ENCODE measurements at regions not wholly inside any gene's neighbourhood (a gene's known extent, or its start where the extent isn't known, plus 50 kb on each side); places are given as distances from the start of the nearest gene placed in this dataset.
"Not testable (repeated sequence)": the region's sequence is repeated elsewhere in the genome, so short reads cannot be mapped to it uniquely, and the experiment has no call there.

GRCh38 chrX:140274811-140275525 lies 229.9 kb downstream of the SOX3 start:
- peak overlapping the region; percentile 51 for H3K27ac ChIP-seq

GRCh38 chrX:140273921-140274320 lies 230.9 kb downstream of the SOX3 start:
- DNase-seq: no peak
- Histone ChIP-seq H3K27me3 (no peaks in the 10 kb centered on the region), H3K36me3 (no peaks in the 10 kb centered on the region), H3K9me3 (replicated peaks) (no peaks in the 10 kb centered on the region), H3K4me3 (no peak overlapping the region), H3K27ac (no peak overlapping the region), H3K4me1 (no peaks in the 10 kb centered on the region)

More at GRCh38 chrX:140274811-140275525, 229.9 kb downstream of the SOX3 start:
- H3K36me3 ChIP-seq: no peaks in the 10 kb centered on the region
- DNase-seq: peak; percentile 19 to 47
- no peak overlapping the region for H3K4me3 ChIP-seq
- H3K27me3 ChIP-seq: no peaks in the 10 kb centered on the region
- no peaks in the 10 kb centered on the region for H3K9me3 ChIP-seq (replicated peaks)
- H3K4me1 ChIP-seq: no peaks in the 10 kb centered on the region

GRCh38 chrX:140250391-140250790 lies 254.5 kb downstream of the SOX3 start:
- no peak for DNase-seq
- Histone ChIP-seq H3K4me3 (no peak overlapping the region), H3K9me3 (replicated peaks) (no peaks in the 10 kb centered on the region), H3K36me3 (no peaks in the 10 kb centered on the region), H3K27ac (no peak overlapping the region), H3K27me3 (no peaks in the 10 kb centered on the region), H3K4me1 (no peaks in the 10 kb centered on the region)

GRCh38 chrX:140249088-140249487 lies 255.8 kb downstream of the SOX3 start:
- no peaks in the 10 kb centered on the region for H3K36me3 ChIP-seq
- DNase-seq: no peak
- H3K4me1 ChIP-seq: no peaks in the 10 kb centered on the region
- H3K4me3 ChIP-seq: no peak overlapping the region
- H3K27me3 ChIP-seq: no peaks in the 10 kb centered on the region
- H3K27ac ChIP-seq: no peak overlapping the region
- H3K9me3 ChIP-seq (replicated peaks): no peaks in the 10 kb centered on the region

GRCh38 chrX:140229191-140229590 lies 263.9 kb upstream of the CXorf66 start:
- Histone ChIP-seq H3K36me3 (no peaks in the 10 kb centered on the region), H3K27me3 (no peaks in the 10 kb centered on the region), H3K4me1 (no peaks in the 10 kb centered on the region), H3K4me3 (no peak overlapping the region), H3K9me3 (replicated peaks) (no peaks in the 10 kb centered on the region), H3K27ac (no peak overlapping the region)
- no peak for DNase-seq

- H3K27me3 ChIP-seq; H3K27ac ChIP-seq; DNase-seq; H3K9me3 ChIP-seq (replicated peaks); H3K4me1 ChIP-seq; H3K4me3 ChIP-seq; H3K36me3 ChIP-seq: not testable (repeated sequence)
Observed at GRCh38 chrX:140226037-140226436, 260.7 kb upstream of the CXorf66 start.

GRCh38 chrX:140215894-140216293 lies 250.6 kb upstream of the CXorf66 start:
- not testable (repeated sequence) for H3K27ac ChIP-seq; DNase-seq; H3K36me3 ChIP-seq; H3K27me3 ChIP-seq; H3K4me3 ChIP-seq; H3K9me3 ChIP-seq (replicated peaks); H3K4me1 ChIP-seq

- not testable (repeated sequence) for DNase-seq; H3K9me3 ChIP-seq (replicated peaks); H3K27me3 ChIP-seq; H3K4me3 ChIP-seq; H3K4me1 ChIP-seq; H3K36me3 ChIP-seq; H3K27ac ChIP-seq
Observed at GRCh38 chrX:140214518-140214917, 249.2 kb upstream of the CXorf66 start.

- no peak for DNase-seq
- Histone ChIP-seq H3K4me3 (no peak overlapping the region), H3K9me3 (replicated peaks) (no peaks in the 10 kb centered on the region), H3K36me3 (no peaks in the 10 kb centered on the region), H3K27ac (no peak overlapping the region), H3K27me3 (no peaks in the 10 kb centered on the region), H3K4me1 (no peaks in the 10 kb centered on the region)
Observed at GRCh38 chrX:140206657-140207056, 241.3 kb upstream of the CXorf66 start.

- H3K4me1 ChIP-seq: no peaks in the 10 kb centered on the region
- no peak overlapping the region for H3K4me3 ChIP-seq
- peak in 1 of 2 experiments; percentile 2 for DNase-seq
- no peaks in the 10 kb centered on the region for H3K27me3 ChIP-seq
- H3K27ac ChIP-seq: no peak overlapping the region
- H3K36me3 ChIP-seq: no peaks in the 10 kb centered on the region
- H3K9me3 ChIP-seq (replicated peaks): no peaks in the 10 kb centered on the region
Observed at GRCh38 chrX:140190441-140191108, 225.3 kb upstream of the CXorf66 start.

- Histone ChIP-seq H3K4me3 (no peak overlapping the region), H3K27ac (no peak overlapping the region), H3K36me3 (no peaks in the 10 kb centered on the region), H3K9me3 (replicated peaks) (no peaks in the 10 kb centered on the region), H3K27me3 (no peaks in the 10 kb centered on the region), H3K4me1 (no peaks in the 10 kb centered on the region)
- DNase-seq: peak in 1 of 2 experiments; percentile 2
Observed at GRCh38 chrX:140180585-140180984, 215.3 kb upstream of the CXorf66 start.

- H3K4me1 ChIP-seq: no peaks in the 10 kb centered on the region
- no peaks in the 10 kb centered on the region for H3K36me3 ChIP-seq
- DNase-seq: no peak
- no peaks in the 10 kb centered on the region for H3K27me3 ChIP-seq
- no peak overlapping the region for H3K27ac ChIP-seq
- no peaks in the 10 kb centered on the region for H3K9me3 ChIP-seq (replicated peaks)
- H3K4me3 ChIP-seq: no peak overlapping the region
Observed at GRCh38 chrX:140177821-140178220, 212.5 kb upstream of the CXorf66 start.

- DNase-seq: no peak
- no peak overlapping the region for H3K27ac ChIP-seq
- H3K4me1 ChIP-seq: no peaks in the 10 kb centered on the region
- H3K36me3 ChIP-seq: no peaks in the 10 kb centered on the region
- no peaks in the 10 kb centered on the region for H3K9me3 ChIP-seq (replicated peaks)
- H3K4me3 ChIP-seq: no peak overlapping the region
- H3K27me3 ChIP-seq: no peaks in the 10 kb centered on the region
Observed at GRCh38 chrX:140172401-140172800, 207.1 kb upstream of the CXorf66 start.

GRCh38 chrX:140167551-140167950 lies 202.2 kb upstream of the CXorf66 start:
- no peaks in the 10 kb centered on the region for H3K4me1 ChIP-seq
- no peak for DNase-seq
- H3K36me3 ChIP-seq: no peaks in the 10 kb centered on the region
- H3K4me3 ChIP-seq: no peak overlapping the region
- no peaks in the 10 kb centered on the region for H3K27me3 ChIP-seq
- no peaks in the 10 kb centered on the region for H3K9me3 ChIP-seq (replicated peaks)
- H3K27ac ChIP-seq: no peak overlapping the region

GRCh38 chrX:140165849-140166248 lies 200.5 kb upstream of the CXorf66 start:
- DNase-seq: no peak
- no peaks in the 10 kb centered on the region for H3K9me3 ChIP-seq (replicated peaks)
- no peaks in the 10 kb centered on the region for H3K36me3 ChIP-seq
- no peak overlapping the region for H3K27ac ChIP-seq
- no peaks in the 10 kb centered on the region for H3K4me1 ChIP-seq
- H3K27me3 ChIP-seq: no peaks in the 10 kb centered on the region
- no peak overlapping the region for H3K4me3 ChIP-seq

- H3K27ac ChIP-seq: no peak overlapping the region
- H3K4me3 ChIP-seq: no peak overlapping the region
- no peak for DNase-seq
- no peaks in the 10 kb centered on the region for H3K4me1 ChIP-seq
- H3K9me3 ChIP-seq (replicated peaks): no peaks in the 10 kb centered on the region
- H3K36me3 ChIP-seq: no peaks in the 10 kb centered on the region
- H3K27me3 ChIP-seq: no peaks in the 10 kb centered on the region
Observed at GRCh38 chrX:140164391-140164790, 199.1 kb upstream of the CXorf66 start.
